ENCODE measurements at regions not wholly inside any gene's neighbourhood (a gene's known extent, or its start where the extent isn't known, plus 50 kb on each side); places are given as distances from the start of the nearest gene placed in this dataset.

- no peaks in the 10 kb centered on the region for H3K9me3 ChIP-seq (ENCODE audit: control insufficient read depth, low read length, poor library complexity, severe bottlenecking)
- Mint-ChIP-seq H3K27ac (no peak overlapping the region), H3K36me3 (ENCODE audit: low read depth) (peaks cover 4% of the 10 kb centered on the region), H3K4me3 (no peak overlapping the region), H3K27me3 (peaks cover 32% of the 10 kb centered on the region), H3K4me1 (peaks cover 2% of the 10 kb centered on the region)
- ATAC-seq (no peak), DNase-seq (no peak)
Observed at GRCh38 chr2:16014802-16015201, 74.5 kb downstream of the MYCN start.

- no peak for DNase-seq
- Mint-ChIP-seq H3K4me3 (no peak overlapping the region), H3K27me3 (peaks cover 32% of the 10 kb centered on the region), H3K4me1 (peaks cover 2% of the 10 kb centered on the region), H3K36me3 (ENCODE audit: low read depth) (peaks cover 4% of the 10 kb centered on the region), H3K27ac (no peak overlapping the region)
- H3K9me3 ChIP-seq (ENCODE audit: control insufficient read depth, low read length, poor library complexity, severe bottlenecking) = no peaks in the 10 kb centered on the region
- ATAC-seq = no peak
Observed at GRCh38 chr2:16014041-16014787, 73.9 kb downstream of the MYCN start.

GRCh38 chr2:16013359-16013911 lies 73.1 kb downstream of the MYCN start:
- Mint-ChIP-seq H3K27ac (no peak overlapping the region), H3K36me3 (ENCODE audit: low read depth) (peaks cover 4% of the 10 kb centered on the region), H3K27me3 (peaks cover 32% of the 10 kb centered on the region), H3K4me3 (no peak overlapping the region), H3K4me1 (peaks cover 2% of the 10 kb centered on the region)
- DNase-seq = no peak
- H3K9me3 ChIP-seq (ENCODE audit: control insufficient read depth, low read length, poor library complexity, severe bottlenecking) = no peaks in the 10 kb centered on the region
- no peak for ATAC-seq

- Mint-ChIP-seq H3K4me1 (peaks cover 2% of the 10 kb centered on the region), H3K4me3 (no peak overlapping the region), H3K27ac (no peak overlapping the region), H3K27me3 (peaks cover 32% of the 10 kb centered on the region), H3K36me3 (ENCODE audit: low read depth) (peaks cover 4% of the 10 kb centered on the region)
- ATAC-seq (no peak), DNase-seq (no peak)
- H3K9me3 ChIP-seq (ENCODE audit: control insufficient read depth, low read length, poor library complexity, severe bottlenecking) = no peaks in the 10 kb centered on the region
Observed at GRCh38 chr2:16012626-16013358, 72.4 kb downstream of the MYCN start.

- peaks cover 32% of the 10 kb centered on the region for H3K27me3 Mint-ChIP-seq
- ATAC-seq (no peak), DNase-seq (no peak)
- peaks cover 2% of the 10 kb centered on the region for H3K4me1 Mint-ChIP-seq
- no peak overlapping the region for H3K27ac Mint-ChIP-seq
- H3K36me3 Mint-ChIP-seq (ENCODE audit: low read depth) = peaks cover 4% of the 10 kb centered on the region
- no peak overlapping the region for H3K4me3 Mint-ChIP-seq
- H3K9me3 ChIP-seq (ENCODE audit: control insufficient read depth, low read length, poor library complexity, severe bottlenecking) = no peaks in the 10 kb centered on the region
Observed at GRCh38 chr2:16012029-16012596, 71.8 kb downstream of the MYCN start.

- Mint-ChIP-seq H3K4me3 (no peak overlapping the region), H3K27me3 (peaks cover 32% of the 10 kb centered on the region), H3K4me1 (peaks cover 2% of the 10 kb centered on the region), H3K27ac (no peak overlapping the region), H3K36me3 (ENCODE audit: low read depth) (peaks cover 4% of the 10 kb centered on the region)
- no peaks in the 10 kb centered on the region for H3K9me3 ChIP-seq (ENCODE audit: control insufficient read depth, low read length, poor library complexity, severe bottlenecking)
- ATAC-seq = no peak
- DNase-seq = no peak
Observed at GRCh38 chr2:16011621-16011960, 71.2 kb downstream of the MYCN start.

GRCh38 chr2:16010951-16011620 lies 70.7 kb downstream of the MYCN start:
- ATAC-seq = no peak
- Mint-ChIP-seq H3K36me3 (ENCODE audit: low read depth) (peaks cover 4% of the 10 kb centered on the region), H3K4me1 (peaks cover 2% of the 10 kb centered on the region), H3K27ac (no peak overlapping the region), H3K27me3 (peaks cover 30% of the 10 kb centered on the region), H3K4me3 (no peak overlapping the region)
- no peak for DNase-seq
- H3K9me3 ChIP-seq (ENCODE audit: control insufficient read depth, low read length, poor library complexity, severe bottlenecking) = no peaks in the 10 kb centered on the region

GRCh38 chr2:16010011-16010410 lies 69.7 kb downstream of the MYCN start:
- Mint-ChIP-seq H3K4me1 (peaks cover 2% of the 10 kb centered on the region), H3K4me3 (no peak overlapping the region), H3K27me3 (peaks cover 19% of the 10 kb centered on the region), H3K27ac (no peak overlapping the region), H3K36me3 (ENCODE audit: low read depth) (peaks cover 4% of the 10 kb centered on the region)
- ATAC-seq = no peak
- no peak for DNase-seq
- H3K9me3 ChIP-seq (ENCODE audit: control insufficient read depth, low read length, poor library complexity, severe bottlenecking) = no peaks in the 10 kb centered on the region

- no peaks in the 10 kb centered on the region for H3K9me3 ChIP-seq (ENCODE audit: control insufficient read depth, low read length, poor library complexity, severe bottlenecking)
- ATAC-seq (no peak), DNase-seq (no peak)
- no peak overlapping the region for H3K4me3 Mint-ChIP-seq
- peaks cover 15% of the 10 kb centered on the region for H3K27me3 Mint-ChIP-seq
- no peak overlapping the region for H3K27ac Mint-ChIP-seq
- peaks cover 4% of the 10 kb centered on the region for H3K36me3 Mint-ChIP-seq (ENCODE audit: low read depth)
- peaks cover 2% of the 10 kb centered on the region for H3K4me1 Mint-ChIP-seq
Observed at GRCh38 chr2:16009560-16009959, 69.2 kb downstream of the MYCN start.

GRCh38 chr2:16008856-16009255 lies 68.5 kb downstream of the MYCN start:
- Mint-ChIP-seq H3K4me1 (peaks cover 2% of the 10 kb centered on the region), H3K27ac (no peak overlapping the region), H3K36me3 (ENCODE audit: low read depth) (peaks cover 4% of the 10 kb centered on the region), H3K4me3 (no peak overlapping the region), H3K27me3 (peaks cover 8% of the 10 kb centered on the region)
- H3K9me3 ChIP-seq (ENCODE audit: control insufficient read depth, low read length, poor library complexity, severe bottlenecking) = no peaks in the 10 kb centered on the region
- DNase-seq (no peak), ATAC-seq (no peak)

- no peak for ATAC-seq
- Mint-ChIP-seq H3K36me3 (ENCODE audit: low read depth) (peaks cover 2% of the 10 kb centered on the region), H3K4me1 (peaks cover 1% of the 10 kb centered on the region), H3K4me3 (no peak overlapping the region), H3K27me3 (peaks cover 4% of the 10 kb centered on the region), H3K27ac (no peak overlapping the region)
- no peaks in the 10 kb centered on the region for H3K9me3 ChIP-seq (ENCODE audit: control insufficient read depth, low read length, poor library complexity, severe bottlenecking)
- no peak for DNase-seq
Observed at GRCh38 chr2:16008331-16008850, 68.0 kb downstream of the MYCN start.

- Mint-ChIP-seq H3K36me3 (ENCODE audit: low read depth) (no peaks in the 10 kb centered on the region), H3K27ac (no peak overlapping the region), H3K4me3 (no peak overlapping the region), H3K27me3 (no peaks in the 10 kb centered on the region), H3K4me1 (no peaks in the 10 kb centered on the region)
- no peaks in the 10 kb centered on the region for H3K9me3 ChIP-seq (ENCODE audit: control insufficient read depth, low read length, poor library complexity, severe bottlenecking)
- DNase-seq (no peak), ATAC-seq (no peak)
Observed at GRCh38 chr2:16007167-16007934, 67.0 kb downstream of the MYCN start.

Data from T-helper 17 cell (primary cell).